ENCODE measurements at regions not wholly inside any gene's neighbourhood (a gene's known extent, or its start where the extent isn't known, plus 50 kb on each side); places are given as distances from the start of the nearest gene placed in this dataset.
"Not testable (repeated sequence)": the region's sequence is repeated elsewhere in the genome, so short reads cannot be mapped to it uniquely, and the experiment has no call there.

DNA sequence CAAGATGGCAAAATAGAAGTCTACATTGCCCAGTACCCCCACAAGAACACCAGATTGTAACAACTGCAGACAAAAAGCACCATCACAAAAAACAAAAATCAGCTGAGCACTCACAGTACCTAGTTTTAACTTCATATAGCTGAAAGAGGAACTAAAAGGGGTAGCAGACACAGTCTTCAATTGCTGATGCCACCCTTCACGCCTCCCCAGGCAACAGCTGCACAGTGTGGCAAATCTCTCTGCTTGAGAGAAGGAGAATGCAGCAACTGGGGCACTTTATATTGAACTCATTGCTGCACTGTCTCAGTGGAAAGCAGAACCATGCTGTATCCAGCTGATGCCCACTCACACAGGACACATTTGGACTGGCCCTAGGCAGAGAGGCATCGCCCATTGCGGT is 2714.5 kb upstream of the PCDH20 start:
- no peak for DNase-seq (ENCODE audit: low read depth in 2 of 3, low spot score in 1 of 3)

DNA sequence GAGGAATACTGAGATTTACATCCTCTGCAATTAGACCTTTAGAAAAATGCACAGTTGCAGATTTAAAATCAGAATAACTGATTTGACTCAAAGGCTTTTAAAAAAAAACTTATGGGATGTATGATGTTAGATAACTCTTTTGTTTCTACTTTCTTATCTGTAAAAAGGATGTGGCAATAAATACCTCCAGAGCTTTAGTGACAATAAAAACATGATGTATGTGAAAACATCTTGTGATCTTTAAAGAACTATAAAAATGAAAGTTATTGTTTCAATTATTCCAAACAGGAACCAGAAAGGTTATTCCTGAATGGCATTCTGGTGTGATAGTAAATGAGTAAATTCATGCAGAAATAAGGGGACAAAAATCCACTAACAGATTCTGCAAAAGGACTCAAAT is 2712.2 kb upstream of the PCDH20 start:
- DNase-seq (ENCODE audit: low read depth in 2 of 3, low spot score in 1 of 3), result no peak

DNA sequence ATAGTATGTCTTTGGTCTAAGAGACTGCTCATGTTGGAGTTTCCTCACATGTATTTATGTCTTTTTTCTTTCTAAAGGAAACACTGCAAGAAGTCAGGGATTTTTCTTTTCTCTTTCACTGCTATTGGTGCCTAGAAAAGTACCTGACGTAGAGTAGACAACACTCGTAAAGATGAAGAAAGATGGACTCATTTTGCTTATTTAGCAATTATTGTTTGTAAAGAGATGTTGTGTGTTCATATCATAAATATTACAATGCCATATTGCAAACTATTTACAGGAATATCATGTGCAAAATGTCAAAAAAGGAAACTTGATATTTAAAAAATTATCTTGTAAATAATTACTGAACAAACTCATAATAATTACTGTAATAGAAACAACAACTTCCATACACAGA is 2711.5 kb upstream of the PCDH20 start:
- DNase-seq (ENCODE audit: low read depth in 2 of 3, low spot score in 1 of 3), result no peak

- not testable (repeated sequence) for DNase-seq (ENCODE audit: low read depth in 2 of 3, low spot score in 1 of 3)
These were observed 2705.5 kb upstream of the PCDH20 start for GRCh38 chr13:64121023-64121709.

- no peak for DNase-seq (ENCODE audit: low read depth in 2 of 3, low spot score in 1 of 3)
These were observed 2684.3 kb upstream of the PCDH20 start for GRCh38 chr13:64099994-64100393.

DNA sequence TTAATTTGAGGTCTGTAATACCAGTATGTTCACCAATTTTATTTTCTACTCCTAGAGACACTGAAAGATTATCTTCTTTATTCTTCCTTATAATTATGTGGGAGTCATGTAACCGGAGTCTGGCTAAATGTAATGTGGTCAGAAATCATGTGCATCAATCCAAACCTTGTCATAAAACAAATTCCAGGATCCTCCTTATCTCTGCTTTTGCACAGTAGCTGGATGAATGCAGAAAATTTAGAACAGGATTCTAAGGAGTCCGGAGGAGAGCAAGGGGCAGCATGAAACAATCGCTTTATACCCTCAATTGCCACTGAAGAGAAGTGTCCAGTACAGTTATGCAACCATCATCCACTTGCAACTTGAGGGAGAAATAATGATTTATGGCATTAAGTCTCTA is 2674.7 kb upstream of the PCDH20 start:
- no peak for DNase-seq (ENCODE audit: low read depth in 2 of 3, low spot score in 1 of 3)

DNA sequence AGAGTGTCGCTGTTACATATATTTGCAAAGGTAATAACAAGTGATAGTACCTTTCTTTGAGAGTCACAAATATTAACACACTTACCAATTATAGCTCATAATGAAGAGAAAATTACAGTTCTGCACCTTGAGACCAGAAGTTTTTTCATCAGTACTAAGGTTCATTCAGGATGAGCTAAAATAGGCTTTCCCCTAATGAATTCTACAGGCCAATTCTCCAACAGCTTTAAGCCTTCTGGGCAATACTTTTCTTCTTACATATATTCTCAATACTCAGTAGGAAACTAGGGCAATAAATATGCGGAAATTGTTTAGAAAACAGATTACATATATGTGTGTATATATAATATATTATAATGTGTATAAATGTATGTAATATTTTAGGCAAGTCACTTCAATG is 2672.8 kb upstream of the PCDH20 start:
- no peak for DNase-seq (ENCODE audit: low read depth in 2 of 3, low spot score in 1 of 3)

GRCh38 chr13:64087624-64088023 is 2672.0 kb upstream of the PCDH20 start:
- no peak for DNase-seq (ENCODE audit: low read depth in 2 of 3, low spot score in 1 of 3)

DNA sequence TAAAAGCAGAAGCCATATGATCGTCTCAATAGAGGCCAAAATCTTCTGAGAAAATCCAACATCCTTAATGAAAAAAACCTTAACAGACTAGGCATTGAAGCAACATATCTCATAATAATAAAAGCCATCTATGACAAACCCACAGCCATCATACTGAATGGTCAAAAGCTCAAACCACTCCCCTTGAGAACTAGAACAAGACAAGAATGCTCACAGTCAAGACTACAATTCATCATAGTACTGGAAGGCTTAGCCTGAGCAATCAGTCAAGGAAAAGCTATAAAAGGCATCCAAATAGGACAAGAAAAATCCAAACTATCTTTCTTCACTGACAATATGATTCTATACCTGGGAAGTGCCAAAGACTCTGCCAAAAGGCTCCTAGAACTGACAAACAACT is 2668.2 kb upstream of the PCDH20 start:
- DNase-seq (ENCODE audit: low read depth in 2 of 3, low spot score in 1 of 3), result no peak

- DNase-seq (ENCODE audit: low read depth in 2 of 3, low spot score in 1 of 3), result no peak
These were observed 2667.7 kb upstream of the PCDH20 start for GRCh38 chr13:64083396-64083795.

- DNase-seq (ENCODE audit: low read depth in 2 of 3, low spot score in 1 of 3), result no peak
These were observed 2662.9 kb upstream of the PCDH20 start for GRCh38 chr13:64078480-64078936.

GRCh38 chr13:64078025-64078424 is 2662.4 kb upstream of the PCDH20 start:
- no peak for DNase-seq (ENCODE audit: low read depth in 2 of 3, low spot score in 1 of 3)

DNA sequence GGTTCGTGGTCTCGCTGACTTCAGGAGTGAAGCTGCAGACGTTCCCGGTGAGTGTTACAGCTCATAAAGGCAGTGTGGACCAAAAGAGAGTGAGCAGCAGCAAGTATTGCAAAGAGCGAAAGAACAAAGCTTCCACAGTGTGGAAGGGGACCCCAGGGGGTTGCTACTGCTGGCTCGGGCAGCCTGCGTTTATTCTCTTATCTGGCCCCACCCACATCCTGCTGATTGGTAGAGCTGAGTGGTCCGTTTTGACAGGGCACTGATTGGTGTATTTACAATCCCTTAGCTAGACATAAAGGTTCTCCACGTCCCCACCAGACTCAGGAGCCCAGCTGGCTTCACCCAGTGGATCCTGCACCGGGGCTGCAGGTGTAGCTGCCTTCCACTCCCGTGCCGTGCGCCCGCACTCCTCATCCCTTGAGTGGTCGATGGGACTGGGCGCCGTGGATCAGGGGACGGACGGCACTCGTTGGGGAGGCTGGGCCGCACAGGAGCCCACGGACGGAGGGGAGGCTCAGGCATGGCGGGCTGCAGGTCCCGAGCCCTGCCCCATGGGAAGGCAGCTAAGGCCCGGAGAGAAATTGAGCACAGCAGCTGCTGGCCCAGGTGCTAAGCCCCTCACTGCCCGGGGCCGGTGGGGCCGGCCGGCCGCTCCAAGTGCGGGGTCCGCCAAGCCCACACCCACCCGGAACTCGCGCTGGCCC is 2661.6 kb upstream of the PCDH20 start:
- DNase-seq (ENCODE audit: low read depth in 2 of 3, low spot score in 1 of 3), result not testable (repeated sequence)

DNA sequence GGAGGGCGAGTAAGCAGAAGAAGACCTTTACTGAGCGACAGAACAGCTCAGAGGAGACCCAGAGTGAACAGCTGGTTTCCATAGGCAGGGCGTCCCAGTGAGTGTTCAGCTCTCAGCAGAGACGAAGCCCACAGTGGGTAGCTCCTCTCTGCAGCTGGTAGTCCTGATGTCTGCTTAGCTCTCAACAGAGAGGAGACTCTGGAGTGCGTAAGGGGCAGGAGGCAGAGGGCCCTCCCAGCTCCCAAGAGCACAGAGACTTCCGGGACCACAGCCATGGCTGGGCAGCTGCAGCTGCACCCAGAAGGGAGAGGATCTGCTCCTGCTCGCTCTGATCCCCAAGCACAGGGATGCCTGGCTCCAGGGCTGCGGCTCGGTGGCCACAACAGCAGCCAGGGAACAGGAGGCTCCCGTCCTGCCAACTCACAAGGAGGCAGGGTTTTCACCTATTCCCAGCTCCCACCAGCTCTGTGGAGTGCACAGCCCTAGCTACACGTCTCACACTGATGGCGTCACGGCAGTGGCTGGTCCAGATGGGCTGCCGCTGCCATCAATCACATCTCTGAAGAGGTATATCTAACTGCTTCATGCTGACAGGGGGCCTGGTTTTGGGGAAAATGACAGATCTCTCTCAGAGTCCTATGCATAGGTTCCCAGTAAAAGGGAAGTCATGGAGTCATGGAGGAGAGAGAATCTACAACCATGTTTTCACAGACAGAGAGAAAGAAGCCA is 2660.1 kb upstream of the PCDH20 start:
- DNase-seq (ENCODE audit: low read depth in 2 of 3, low spot score in 1 of 3), result no peak

- no peak for DNase-seq (ENCODE audit: low read depth in 2 of 3, low spot score in 1 of 3)
These were observed 2659.4 kb upstream of the PCDH20 start for GRCh38 chr13:64074971-64075474.

DNA sequence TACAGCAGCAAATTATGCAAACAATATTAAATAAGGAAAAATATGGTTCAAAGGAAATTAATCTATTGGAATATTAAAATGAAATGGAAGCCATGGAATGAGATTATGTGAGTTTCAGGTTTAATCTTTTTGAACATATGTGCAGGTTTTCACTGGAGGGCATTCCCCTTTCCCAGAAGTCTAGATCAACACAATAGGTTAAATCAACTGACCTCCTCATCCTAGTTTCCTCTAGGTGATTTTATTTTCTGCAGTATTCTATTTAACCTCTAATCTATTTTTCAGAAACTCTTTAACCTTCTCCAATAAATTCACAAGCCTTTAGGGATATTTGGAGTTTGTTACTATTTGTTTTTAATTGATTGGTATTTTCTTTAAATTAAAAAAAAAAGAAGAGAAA is 2657.6 kb upstream of the PCDH20 start:
- DNase-seq (ENCODE audit: low read depth in 2 of 3, low spot score in 1 of 3), result no peak

GRCh38 chr13:64071352-64071751 is 2655.7 kb upstream of the PCDH20 start:
- no peak for DNase-seq (ENCODE audit: low read depth in 2 of 3, low spot score in 1 of 3)

DNA sequence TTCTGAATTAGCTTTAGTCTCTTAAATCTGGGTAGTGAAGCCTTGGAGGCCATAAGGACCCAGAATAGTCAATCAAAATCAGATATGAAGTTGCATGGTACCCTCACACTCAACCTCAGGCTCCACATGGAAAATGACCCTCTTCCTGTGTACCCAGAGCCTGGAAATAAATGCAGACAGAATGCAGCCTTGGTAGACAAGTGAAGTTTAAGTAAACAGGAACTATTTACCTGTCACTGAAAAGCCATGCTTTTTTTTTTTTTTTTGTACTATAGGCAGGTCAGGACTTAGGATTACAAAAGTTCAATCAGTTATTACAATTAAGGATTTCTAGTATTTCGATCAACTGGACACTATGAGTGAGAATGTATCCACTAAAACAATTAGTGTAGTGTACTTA is 2654.2 kb upstream of the PCDH20 start:
- DNase-seq (ENCODE audit: low read depth in 2 of 3, low spot score in 1 of 3), result no peak

DNA sequence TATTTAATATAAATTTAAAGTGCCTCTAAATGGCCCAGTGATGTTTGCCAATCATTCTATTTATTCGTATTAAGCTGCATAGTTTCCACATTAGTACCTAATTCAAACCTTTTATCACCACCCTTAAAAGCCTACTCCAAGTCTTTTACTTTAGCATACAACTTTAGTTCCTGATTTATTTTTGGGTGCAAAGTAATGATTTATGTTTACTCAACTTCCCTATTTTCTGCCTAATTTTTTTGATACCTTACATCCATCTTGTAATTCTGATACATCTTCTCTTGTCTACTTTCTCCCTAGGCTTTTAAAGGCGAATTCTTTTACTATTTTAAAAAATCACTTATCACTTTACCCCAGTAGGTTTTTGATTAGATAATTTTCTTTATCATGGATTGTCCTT is 2651.1 kb upstream of the PCDH20 start:
- no peak for DNase-seq (ENCODE audit: low read depth in 2 of 3, low spot score in 1 of 3)

DNA sequence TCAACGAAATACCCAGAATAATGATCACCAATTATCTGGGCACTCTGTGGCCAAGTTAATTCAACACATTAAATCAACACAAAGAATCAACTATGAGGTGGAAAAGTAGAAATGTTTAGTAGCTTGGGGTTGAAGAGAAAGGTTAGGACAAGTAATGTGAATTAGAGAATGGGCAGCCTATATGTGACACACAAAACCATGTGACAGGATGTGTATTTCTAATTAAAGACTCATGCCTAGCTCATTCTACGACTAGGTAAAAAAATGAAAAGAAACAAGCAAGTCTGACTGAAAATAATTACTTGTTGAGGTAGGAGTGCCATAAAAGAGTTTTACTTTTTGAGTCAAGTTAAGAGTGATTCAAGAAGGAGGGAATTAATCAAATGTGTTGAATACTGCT is 2646.0 kb upstream of the PCDH20 start:
- DNase-seq (ENCODE audit: low read depth in 2 of 3, low spot score in 1 of 3), result no peak

DNA sequence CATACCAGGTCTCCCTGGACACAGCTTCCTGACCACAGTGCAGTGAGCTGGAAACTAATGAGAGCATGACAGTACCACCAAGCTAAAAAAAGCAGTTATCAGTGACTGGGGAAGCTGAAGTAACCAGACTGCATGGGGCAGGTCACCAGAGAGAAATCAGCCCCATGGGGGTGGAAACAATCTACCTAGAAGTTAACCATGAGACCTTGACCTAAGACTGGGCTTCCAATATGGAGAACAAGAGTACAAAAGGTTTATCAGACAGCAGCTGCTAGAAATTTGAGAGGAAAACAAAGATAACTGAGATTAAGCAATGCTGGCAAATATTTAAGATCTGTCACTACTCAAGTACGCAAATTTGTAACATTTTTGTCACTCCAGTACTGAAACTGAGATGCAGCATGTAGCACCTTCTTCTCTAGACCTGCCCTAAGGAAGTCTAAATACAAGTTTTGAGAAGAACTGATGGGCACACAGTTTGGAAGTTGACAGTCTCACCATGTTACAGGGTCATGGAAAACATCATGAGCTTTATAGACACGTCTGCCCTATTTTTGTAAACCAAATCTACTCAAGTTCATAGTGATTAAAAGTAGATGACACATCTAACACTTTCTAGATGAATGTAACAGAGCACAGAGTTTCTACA is 2641.8 kb upstream of the PCDH20 start:
- no peak for DNase-seq (ENCODE audit: low read depth in 2 of 3, low spot score in 1 of 3)

DNA sequence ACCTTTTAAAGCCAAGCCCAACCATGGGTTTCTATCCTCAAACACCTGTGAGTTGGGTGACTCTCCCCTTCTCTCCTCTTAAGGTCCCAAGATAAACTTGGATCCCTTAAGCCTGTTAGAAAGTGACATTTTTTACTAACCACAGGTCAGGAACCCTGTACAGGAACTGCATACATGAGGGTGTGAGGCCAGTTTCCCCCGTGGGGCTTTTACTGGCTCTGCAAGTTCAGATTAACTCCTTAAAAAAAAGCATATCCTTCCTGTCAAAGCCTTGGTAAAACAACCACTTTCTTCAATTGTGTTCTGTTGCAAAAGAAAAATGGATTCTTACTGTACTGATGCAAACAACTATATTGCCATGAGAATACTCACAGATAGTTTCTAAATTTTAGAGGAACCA is 2638.7 kb upstream of the PCDH20 start:
- DNase-seq (ENCODE audit: low read depth in 2 of 3, low spot score in 1 of 3), result no peak
